OCI-LY3 (cell line): ENCODE measurements at regions not wholly inside any gene's neighbourhood (a gene's known extent, or its start where the extent isn't known, plus 50 kb on each side); places are given as distances from the start of the nearest gene placed in this dataset.

Experiments used
- H2AFZ ChIP-seq: fragments of 200-600, 300-600 bp; shearing (Covaris generic); 2 replicates; pipeline ENCODE4 v1.6.0; 2014; ENCODE audit warnings: antibody characterized with exemption, low read depth, low read length
- H3K27ac ChIP-seq: fragments of 200-600, 300-600 bp; sonication (generic); 2 replicates; pipeline ENCODE4 v1.5.1; 2014; ENCODE audit warnings: mild to moderate bottlenecking, low read length, moderate library complexity, mixed read lengths
- H3K27me3 ChIP-seq: fragments of 200-600, 300-600 bp; sonication (generic); 2 replicates; pipeline ENCODE4 v1.6.1; 2014; ENCODE audit warnings: low read depth, low read length, mixed read lengths
- H3K36me3 ChIP-seq: fragments of 200-600, 300-600 bp; sonication (generic); replicated peaks from 2 replicates; pipeline ENCODE3; 2014; ENCODE audit warnings: low read depth, low read length, mixed read lengths
- H3K4me1 ChIP-seq: fragments of 300-600, 200-600 bp; sonication (generic); 2 replicates; pipeline ENCODE4 v1.6.1; 2014; ENCODE audit warnings: low read length, mixed read lengths
- H3K4me2 ChIP-seq: fragments of 200-600, 300-600 bp; sonication (generic); 2 replicates; pipeline ENCODE4 v1.6.1; 2014; ENCODE audit warnings: low read length, mixed read lengths
- H3K4me3 ChIP-seq: fragments of 300-600, 200-600 bp; sonication (generic); 2 replicates; pipeline ENCODE4 v1.5.1; 2014; ENCODE audit warnings: antibody characterized with exemption, mild to moderate bottlenecking, low read length, moderate library complexity
- H3K79me2 ChIP-seq: fragments of 300-600, 200-600 bp; shearing (Covaris generic); 2 replicates; pipeline ENCODE4 v1.6.1; 2014; ENCODE audit warnings: mild to moderate bottlenecking, low read length, mixed read lengths
- H3K9ac ChIP-seq: fragments of 300-600, 200-600 bp; shearing (Covaris generic); 2 replicates; pipeline ENCODE4 v1.6.0; 2014; ENCODE audit warnings: mild to moderate bottlenecking, low read length, moderate library complexity
- H3K9me3 ChIP-seq: fragments of 200-600, 300-600 bp; shearing (Covaris generic); 2 replicates; pipeline ENCODE4 v1.6.1; 2014; ENCODE audit warnings: low read length, mixed read lengths; ENCODE audit not compliant: insufficient read depth
- H4K20me1 ChIP-seq: fragments of 200-600, 300-600 bp; sonication (generic); 2 replicates; pipeline ENCODE4 v1.6.1; 2016; ENCODE audit warnings: low read length, mixed read lengths; ENCODE audit not compliant: insufficient read depth
- EZH2phosphoT487 ChIP-seq: fragments of 200-600 bp; shearing (Covaris generic); IDR thresholded peaks from 2 replicates; pipeline ENCODE4 v1.6.1; 2018; ENCODE audit warnings: antibody characterized with exemption, mixed run types, low read depth
- TF ChIP-seq, protein P1 (sequence below): fragments of 200-600, 300-600 bp; sonication (generic); IDR thresholded peaks from 2 replicates; pipeline ENCODE4 v1.5.1; 2014; ENCODE audit warnings: antibody characterized with exemption, low read length, low read depth

DNA sequence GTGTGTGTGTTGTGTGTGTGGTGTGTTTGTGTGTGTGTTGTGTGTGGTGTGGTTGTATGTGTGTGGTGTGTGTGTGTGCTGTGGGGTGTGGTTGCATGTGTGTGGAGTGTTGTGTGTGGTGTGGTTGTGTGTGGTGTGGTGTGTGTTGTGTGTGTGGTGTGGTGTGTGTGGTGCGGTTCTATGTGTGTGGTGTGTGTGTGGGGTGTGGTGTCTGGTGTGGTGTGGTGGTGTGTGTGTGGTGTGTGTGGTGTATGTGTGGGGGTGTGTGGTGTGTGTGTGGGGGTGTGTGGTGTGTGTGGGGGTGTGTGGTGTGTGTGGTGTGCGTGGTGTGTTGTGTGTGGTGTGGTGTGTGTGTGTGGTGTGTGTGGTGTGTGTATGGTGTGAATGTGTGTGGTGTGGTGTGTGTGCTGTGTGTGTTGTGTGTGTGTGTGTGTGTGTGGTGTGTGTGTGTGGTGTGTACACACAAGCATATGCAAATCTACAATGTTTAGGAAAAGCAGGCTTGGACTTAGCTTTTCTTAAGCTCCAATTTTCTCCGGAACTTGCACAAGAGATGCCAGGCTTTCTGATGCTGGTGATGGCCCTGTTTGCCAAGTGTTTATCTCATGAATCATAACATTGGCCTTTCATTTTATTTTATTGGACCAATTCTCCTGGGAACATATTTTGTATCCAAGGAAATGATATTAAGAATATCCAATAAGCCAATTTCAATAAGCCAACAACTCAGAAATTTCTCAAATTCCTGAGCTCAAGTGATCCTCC is 148.7 kb downstream of the SPATA18 start:
- H3K9ac ChIP-seq, result no peak overlapping the region
- no peaks in the 10 kb centered on the region for H4K20me1 ChIP-seq
- H3K4me3 ChIP-seq, result no peak overlapping the region
- H2AFZ ChIP-seq, result no peak overlapping the region
- H3K27ac ChIP-seq, result no peak overlapping the region
- H3K79me2 ChIP-seq, result no peaks in the 10 kb centered on the region
- no peaks in the 10 kb centered on the region for H3K4me1 ChIP-seq
- H3K9me3 ChIP-seq, result no peaks in the 10 kb centered on the region
- H3K27me3 ChIP-seq, result no peaks in the 10 kb centered on the region; the same call in 1 of the 2 replicates
- H3K4me2 ChIP-seq, result no peak overlapping the region
- H3K36me3 ChIP-seq, result no peaks in the 10 kb centered on the region
- TF ChIP-seq, protein P1, sequence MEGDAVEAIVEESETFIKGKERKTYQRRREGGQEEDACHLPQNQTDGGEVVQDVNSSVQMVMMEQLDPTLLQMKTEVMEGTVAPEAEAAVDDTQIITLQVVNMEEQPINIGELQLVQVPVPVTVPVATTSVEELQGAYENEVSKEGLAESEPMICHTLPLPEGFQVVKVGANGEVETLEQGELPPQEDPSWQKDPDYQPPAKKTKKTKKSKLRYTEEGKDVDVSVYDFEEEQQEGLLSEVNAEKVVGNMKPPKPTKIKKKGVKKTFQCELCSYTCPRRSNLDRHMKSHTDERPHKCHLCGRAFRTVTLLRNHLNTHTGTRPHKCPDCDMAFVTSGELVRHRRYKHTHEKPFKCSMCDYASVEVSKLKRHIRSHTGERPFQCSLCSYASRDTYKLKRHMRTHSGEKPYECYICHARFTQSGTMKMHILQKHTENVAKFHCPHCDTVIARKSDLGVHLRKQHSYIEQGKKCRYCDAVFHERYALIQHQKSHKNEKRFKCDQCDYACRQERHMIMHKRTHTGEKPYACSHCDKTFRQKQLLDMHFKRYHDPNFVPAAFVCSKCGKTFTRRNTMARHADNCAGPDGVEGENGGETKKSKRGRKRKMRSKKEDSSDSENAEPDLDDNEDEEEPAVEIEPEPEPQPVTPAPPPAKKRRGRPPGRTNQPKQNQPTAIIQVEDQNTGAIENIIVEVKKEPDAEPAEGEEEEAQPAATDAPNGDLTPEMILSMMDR, result no peak
- no peak for TF ChIP-seq EZH2phosphoT487

DNA sequence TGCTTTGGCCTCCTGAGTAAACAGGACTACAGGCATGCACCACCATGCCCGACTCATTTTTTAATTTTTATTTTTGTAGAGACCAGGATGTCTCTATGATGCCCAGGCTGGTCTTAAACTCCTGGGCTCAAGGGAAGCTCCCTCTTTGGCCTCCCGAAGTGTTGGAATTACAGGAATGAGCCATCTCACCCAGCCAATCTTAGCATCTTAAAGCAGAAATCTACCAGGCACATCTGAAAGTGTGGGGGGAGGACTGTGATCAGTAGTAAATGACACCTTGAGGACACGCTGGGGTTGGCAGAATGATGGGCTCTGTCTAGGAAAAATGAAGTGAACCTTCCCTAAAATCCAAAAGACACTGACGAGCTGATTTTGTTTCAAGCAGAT is 149.2 kb downstream of the SPATA18 start:
- H3K4me2 ChIP-seq, result no peak overlapping the region
- no peaks in the 10 kb centered on the region for H3K79me2 ChIP-seq
- no peaks in the 10 kb centered on the region for H4K20me1 ChIP-seq
- no peak for TF ChIP-seq EZH2phosphoT487
- TF ChIP-seq, protein P1, result no peak
- H2AFZ ChIP-seq, result no peak overlapping the region
- no peaks in the 10 kb centered on the region for H3K9me3 ChIP-seq
- H3K27me3 ChIP-seq, result no peaks in the 10 kb centered on the region; the same call in 1 of the 2 replicates
- no peaks in the 10 kb centered on the region for H3K4me1 ChIP-seq
- H3K9ac ChIP-seq, result no peak overlapping the region
- H3K36me3 ChIP-seq, result no peaks in the 10 kb centered on the region
- H3K4me3 ChIP-seq, result no peak overlapping the region
- no peak overlapping the region for H3K27ac ChIP-seq

DNA sequence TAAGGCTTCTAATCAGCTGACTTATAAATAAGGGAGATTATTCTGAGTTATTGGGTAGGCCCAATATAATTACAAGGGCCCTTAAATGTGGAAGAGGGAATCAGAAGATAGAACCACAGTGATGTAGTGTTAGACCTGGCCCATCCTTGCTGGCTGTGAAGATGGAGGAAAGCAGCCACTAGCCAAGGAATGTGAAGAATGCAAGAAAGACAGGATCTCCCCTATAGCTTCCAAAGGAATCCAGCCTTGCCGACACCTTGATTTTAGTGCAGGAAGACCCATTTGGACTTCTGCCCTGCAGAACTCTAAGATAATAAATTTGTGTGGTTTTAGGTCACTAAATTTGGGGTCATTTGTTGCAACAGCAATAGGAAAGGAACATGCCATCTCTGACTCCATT is 150.6 kb downstream of the SPATA18 start:
- Histone ChIP-seq H3K9me3 (no peaks in the 10 kb centered on the region), H3K4me1 (no peaks in the 10 kb centered on the region), H3K9ac (no peak overlapping the region), H3K4me3 (no peak overlapping the region), H2AFZ (no peak overlapping the region), H4K20me1 (no peaks in the 10 kb centered on the region), H3K36me3 (no peaks in the 10 kb centered on the region), H3K27ac (no peak overlapping the region), H3K79me2 (no peaks in the 10 kb centered on the region), H3K4me2 (no peak overlapping the region), H3K27me3 (no peaks in the 10 kb centered on the region)
- no peak for TF ChIP-seq EZH2phosphoT487
- TF ChIP-seq, protein P1, result no peak

DNA sequence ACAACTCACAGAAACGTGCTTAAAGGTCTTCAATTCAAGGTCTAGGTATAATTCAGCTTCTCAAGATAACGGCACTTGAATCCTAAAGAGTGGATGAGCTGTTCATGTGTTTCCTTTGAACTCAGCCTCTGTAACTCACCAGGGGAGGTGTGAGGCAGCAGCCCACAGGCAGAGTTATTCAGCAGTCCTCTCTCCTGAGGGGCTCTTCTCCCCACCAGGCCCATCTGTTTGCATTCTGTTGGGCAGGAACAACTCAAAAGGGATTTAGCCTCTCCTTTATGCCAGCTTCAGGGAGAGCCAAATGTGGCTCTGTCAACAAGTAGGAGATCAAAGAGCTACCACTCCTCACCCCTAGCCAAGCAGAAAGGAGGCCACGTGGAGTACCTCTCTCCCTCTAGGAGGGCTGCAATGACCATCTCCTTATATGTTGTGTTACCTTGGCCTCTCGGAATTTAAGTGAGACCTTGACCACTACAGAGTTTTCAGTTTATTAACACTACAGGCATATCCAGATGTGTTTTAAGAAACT is 151.2 kb downstream of the SPATA18 start:
- H3K4me3 ChIP-seq, result no peak overlapping the region
- H3K79me2 ChIP-seq, result no peaks in the 10 kb centered on the region
- TF ChIP-seq, protein P1, result no peak
- no peak for TF ChIP-seq EZH2phosphoT487
- no peaks in the 10 kb centered on the region for H3K4me1 ChIP-seq
- H3K27me3 ChIP-seq, result no peaks in the 10 kb centered on the region
- H3K9ac ChIP-seq, result no peak overlapping the region
- no peaks in the 10 kb centered on the region for H3K36me3 ChIP-seq
- no peak overlapping the region for H3K4me2 ChIP-seq
- no peak overlapping the region for H2AFZ ChIP-seq
- H3K9me3 ChIP-seq, result no peaks in the 10 kb centered on the region
- no peak overlapping the region for H3K27ac ChIP-seq
- no peaks in the 10 kb centered on the region for H4K20me1 ChIP-seq
